GM12878 (cell line): ENCODE measurements at regions not wholly inside any gene's neighbourhood (a gene's known extent, or its start where the extent isn't known, plus 50 kb on each side); places are given as distances from the start of the nearest gene placed in this dataset.

Experiments used
- ATAC-seq: fragments of 200-7000 bp; cut with Tn5 transposase; 3 replicates; pipeline ENCODE4 v1.9.1; 2020; ENCODE audit warnings: mild to moderate bottlenecking, moderate library complexity
- BruUV-seq: library from RNA; stranded (reverse); fragments of 400-500 nt; replicated peaks from 2 replicates; lab custom pipeline; 2021; lab: Mats Ljungman, UMichigan
- CTCF ChIA-PET: fragments of 300-600 bp; sonication (Branson Sonifier 250); formaldehyde crosslinking; extraction: SDS; loops from one replicate; lab custom pipeline; 2021; ENCODE audit warnings: inconsistent platforms; lab: Yijun Ruan, JAX
- POLR2A ChIA-PET: fragments of 350-600 bp; formaldehyde crosslinking; extraction: SDS; loops from one replicate; lab custom pipeline; 2021; ENCODE audit warnings: inconsistent platforms; lab: Charles Lee
- RAD21 ChIA-PET: fragments of 300-600 bp; sonication (Branson Sonifier 250); formaldehyde crosslinking; loops from one replicate; lab custom pipeline; 2023; ENCODE audit warnings: antibody characterized with exemption; ENCODE audit not compliant: unreplicated experiment; lab: Charles Lee
- SMC1A ChIA-PET: fragments of 300-600 bp; sonication (Branson Sonifier 250); formaldehyde crosslinking; loops from one replicate; lab custom pipeline; 2023; ENCODE audit not compliant: unreplicated experiment, uncharacterized antibody; lab: Charles Lee
- DNase-seq: peaks from one replicate; pipeline ENCODE4 v3.0.0-alpha.2; 2011; ENCODE audit warnings: low read depth, low spot score
- FAIRE-seq: peaks from 3 replicates; lab custom pipeline; 2011; peaks lifted over from hg19 to GRCh38; lab: Jason Lieb, UNC
- H2AFZ ChIP-seq: 2 replicates; pipeline ENCODE4 v1.6.0; 2011; ENCODE audit warnings: low read depth, low read length, control low read depth; ENCODE audit not compliant: control insufficient read depth
- H3K27ac ChIP-seq: 2 replicates; pipeline ENCODE4 v1.5.1; 2011; ENCODE audit warnings: control low read depth; ENCODE audit not compliant: control insufficient read depth, insufficient read depth
- H3K27me3 ChIP-seq, 2 experiments: replicated peaks in 1 of 2; 2 replicates each; pipeline versions ENCODE4 v1.6.0 to v1.6.1; 2011; ENCODE audit warnings: low read length in 1 of 2; ENCODE audit not compliant: control insufficient read depth in 2 of 2, insufficient read depth in 2 of 2
- H3K36me3 ChIP-seq, 2 experiments: 2 replicates each; pipeline ENCODE4 v1.5.1; 2011; ENCODE audit warnings: low read length in 1 of 2; ENCODE audit not compliant: control insufficient read depth in 2 of 2, insufficient read depth in 2 of 2
- H3K4me1 ChIP-seq: 2 replicates; pipeline ENCODE4 v1.6.1; 2011; ENCODE audit warnings: mild to moderate bottlenecking, low read length, moderate library complexity, mixed read lengths; ENCODE audit not compliant: control insufficient read depth, insufficient read depth
- H3K4me2 ChIP-seq: 2 replicates; pipeline ENCODE4 v1.6.0; 2011; ENCODE audit warnings: control low read depth; ENCODE audit not compliant: control insufficient read depth, insufficient read depth
- H3K4me3 ChIP-seq: fragments of 200-600 bp; sonication (generic); 2 replicates; pipeline ENCODE4 v1.5.1; 2016
- H3K79me2 ChIP-seq: 2 replicates; pipeline ENCODE4 v1.6.0; 2011; ENCODE audit warnings: low read length; ENCODE audit not compliant: control insufficient read depth, insufficient read depth
- H3K9ac ChIP-seq: 2 replicates; pipeline ENCODE4 v1.8.0; 2011; ENCODE audit warnings: low read length, control low read depth, mixed read lengths; ENCODE audit not compliant: control insufficient read depth, insufficient read depth
- H3K9me3 ChIP-seq: replicated peaks from 3 replicates; pipeline ENCODE4 v1.5.1; 2011; ENCODE audit warnings: mild to moderate bottlenecking, low read length; ENCODE audit not compliant: control insufficient read depth, insufficient read depth
- H4K20me1 ChIP-seq: 2 replicates; pipeline ENCODE4 v1.6.0; 2011; ENCODE audit not compliant: control insufficient read depth, insufficient read depth
- BACH1 ChIP-seq: fragments of 450-650 bp; IDR thresholded peaks from 2 replicates; pipeline ENCODE4 v1.6.1; 2017; ENCODE audit warnings: mild to moderate bottlenecking, borderline replicate concordance
- BCL3 ChIP-seq: IDR thresholded peaks from 2 replicates; pipeline ENCODE4 v1.6.1; 2011; ENCODE audit warnings: borderline replicate concordance, low read depth, mild to moderate bottlenecking, moderate library complexity, low read length; ENCODE audit not compliant: insufficient read depth, poor library complexity, severe bottlenecking
- CBFB ChIP-seq: IDR thresholded peaks from 2 replicates; pipeline ENCODE4 v1.6.1; 2016; ENCODE audit warnings: antibody characterized with exemption, low read depth
- IKZF2 ChIP-seq, 2 experiments: fragments of 450-650 bp; IDR thresholded peaks; 2 replicates each; pipeline ENCODE4 v1.6.1; 2017; ENCODE audit warnings: mild to moderate bottlenecking in 2 of 2, moderate library complexity in 2 of 2
- KAT2A ChIP-seq: conservative IDR thresholded peaks from 2 replicates; pipeline ENCODE4 v1.6.1; 2011; ENCODE audit warnings: low read depth, low read length; ENCODE audit not compliant: control insufficient read depth
- POLR2AphosphoS2 ChIP-seq: IDR thresholded peaks from 2 replicates; pipeline ENCODE4 v1.6.1; 2011; ENCODE audit warnings: low read depth, mild to moderate bottlenecking, low read length, improper control_type of control experiment, moderate library complexity
- ZNF592 ChIP-seq: fragments of 450-650 bp; IDR thresholded peaks from 2 replicates; pipeline ENCODE4 v1.6.1; 2017; ENCODE audit warnings: mild to moderate bottlenecking, moderate library complexity
- ZSCAN29 ChIP-seq: fragments of 450-650 bp; IDR thresholded peaks from 2 replicates; pipeline ENCODE4 v1.6.1; 2017; ENCODE audit warnings: mild to moderate bottlenecking, moderate library complexity
- WGBS: methylation state at CpG from one replicate; pipeline ENCODE4 v1.1.6; 2016; ENCODE audit warnings: low lambda C conversion rate; ENCODE audit not compliant: insufficient replicate concordance, insufficient coverage; ENCODE audit errors: missing lambda C conversion rate; 5-methylcytosine and 5-hydroxymethylcytosine counted together
- in situ Hi-C: fragments of 300-500 bp; cut with MboI; formaldehyde crosslinking; loops from 9 replicates; pipeline ENCODE4 v1.14.3; 2018; ENCODE audit warnings: mixed read lengths
- intact Hi-C: fragments of 100-400 bp; cut with micrococcal nuclease; formaldehyde crosslinking; loops from one replicate; pipeline ENCODE4 v1.14.2; 2022; ENCODE audit not compliant: unreplicated experiment

- no peak overlapping the region for H3K27ac ChIP-seq
- no peak overlapping the region for H3K4me2 ChIP-seq
- ChIA-PET CTCF (no interaction called here), SMC1A (no interaction called here), POLR2A (no interaction called here), RAD21 (interaction anchor here (0.5 kb wide), 1 partner anchor 165 kb away, joined by 3 read pairs; no protein-coding TSS in a partner anchor)
- no peaks in the 10 kb centered on the region for H4K20me1 ChIP-seq
- no peaks in the 10 kb centered on the region for H3K36me3 ChIP-seq
- DNase-seq (no peak), FAIRE-seq (no peak), ATAC-seq (no peak)
- H3K9me3 ChIP-seq: no peaks in the 10 kb centered on the region
- intact Hi-C loops: no loop called here
- no TSS peak for BruUV-seq
- no peaks in the 10 kb centered on the region for H3K4me1 ChIP-seq
- TF ChIP-seq ZSCAN29: no peak
- TF ChIP-seq KAT2A: no peak
- no peak for TF ChIP-seq BACH1
- no peak for TF ChIP-seq ZNF592
- no peak for TF ChIP-seq POLR2AphosphoS2
- TF ChIP-seq BCL3: no peak
- TF ChIP-seq CBFB: no peak
- no peak for TF ChIP-seq IKZF2 (IDR thresholded peaks at IDR 0.05)
- in situ Hi-C loops: no loop called here
- no peak overlapping the region for H3K4me3 ChIP-seq
- WGBS: 0% methylated on average over 2 of the region's 2 CpGs
- H2AFZ ChIP-seq: no peak overlapping the region
- H3K79me2 ChIP-seq: no peaks in the 10 kb centered on the region
- no peak overlapping the region for H3K9ac ChIP-seq
- no peaks in the 10 kb centered on the region for H3K27me3 ChIP-seq
These were observed 242.3 kb upstream of the MTNR1B start for GRCh38 chr11:92727123-92727522.
